Activated CD4-positive, alpha-beta T cell treated with anti-CD3 and anti-CD28 coated beads, Interleukin-2, amount 10 ng/mL, durations not matched to agents 7 days and 5 days (primary cell): ENCODE measurements at regions not wholly inside any gene's neighbourhood (a gene's known extent, or its start where the extent isn't known, plus 50 kb on each side); places are given as distances from the start of the nearest gene placed in this dataset.
"Not testable (repeated sequence)": the region's sequence is repeated elsewhere in the genome, so short reads cannot be mapped to it uniquely, and the experiment has no call there.

Source experiments
- CTCF ChIA-PET: fragments of 350-600 bp; sonication (Branson Sonifier 250); formaldehyde crosslinking; loops from one replicate; lab custom pipeline; 2021; ENCODE audit warnings: antibody characterized with exemption; lab: Charles Lee
- POLR2A ChIA-PET: fragments of 350-600 bp; sonication (Branson Sonifier 250); formaldehyde crosslinking; loops from one replicate; lab custom pipeline; 2021; ENCODE audit warnings: antibody characterized with exemption; lab: Charles Lee
- DNase-seq: peaks from one replicate; pipeline ENCODE4 v3.0.0-alpha.2; 2020
- H3K27ac Mint-ChIP-seq: one replicate; pipeline ENCODE4 v1.8.0; 2021; ENCODE audit warnings: mild to moderate bottlenecking, moderate library complexity, mixed read lengths
- H3K27me3 Mint-ChIP-seq: one replicate; pipeline ENCODE4 v1.8.0; 2021; ENCODE audit warnings: mixed read lengths
- H3K36me3 Mint-ChIP-seq: one replicate; pipeline ENCODE4 v1.8.0; 2021; ENCODE audit warnings: low read depth, mixed read lengths
- H3K4me1 Mint-ChIP-seq: one replicate; pipeline ENCODE4 v1.8.0; 2021; ENCODE audit warnings: mixed read lengths
- H3K4me3 Mint-ChIP-seq: one replicate; pipeline ENCODE4 v1.8.0; 2021; ENCODE audit warnings: mild to moderate bottlenecking, moderate library complexity, mixed read lengths
- H3K9me3 Mint-ChIP-seq: one replicate; pipeline ENCODE4 v1.8.0; 2021; ENCODE audit warnings: mixed read lengths

DNA sequence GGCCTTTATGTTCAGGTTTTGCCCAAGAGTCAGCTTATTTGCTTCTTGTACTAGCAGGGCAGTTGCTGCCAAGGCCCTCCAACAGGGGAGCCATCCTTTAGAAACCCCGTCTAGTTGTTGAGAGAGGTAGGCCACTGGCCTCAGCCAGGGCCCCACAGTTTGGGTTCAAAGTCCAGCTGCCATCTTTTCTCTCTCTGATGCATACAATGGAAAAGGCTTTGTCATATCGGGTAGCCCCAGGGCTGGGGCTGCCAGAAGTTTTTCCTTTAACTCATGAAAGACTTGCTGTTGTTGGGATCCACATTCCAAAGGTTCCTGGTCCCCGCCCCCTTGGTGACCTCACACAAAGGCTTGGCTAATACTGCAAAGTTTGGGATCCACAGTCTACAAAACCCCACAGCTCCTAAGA, 53.7 kb upstream of the ALDH3B2 start:
- CTCF ChIA-PET, result interaction anchor here (0.7 kb wide), 1 partner anchor 192 kb away, joined by 4 read pairs; no protein-coding TSS in a partner anchor
- H3K4me3 Mint-ChIP-seq, H3K9me3 Mint-ChIP-seq, DNase-seq, H3K27ac Mint-ChIP-seq, H3K36me3 Mint-ChIP-seq, POLR2A ChIA-PET, H3K27me3 Mint-ChIP-seq: not testable (repeated sequence)
- peaks cover 10% of the 10 kb centered on the region for H3K4me1 Mint-ChIP-seq

DNA sequence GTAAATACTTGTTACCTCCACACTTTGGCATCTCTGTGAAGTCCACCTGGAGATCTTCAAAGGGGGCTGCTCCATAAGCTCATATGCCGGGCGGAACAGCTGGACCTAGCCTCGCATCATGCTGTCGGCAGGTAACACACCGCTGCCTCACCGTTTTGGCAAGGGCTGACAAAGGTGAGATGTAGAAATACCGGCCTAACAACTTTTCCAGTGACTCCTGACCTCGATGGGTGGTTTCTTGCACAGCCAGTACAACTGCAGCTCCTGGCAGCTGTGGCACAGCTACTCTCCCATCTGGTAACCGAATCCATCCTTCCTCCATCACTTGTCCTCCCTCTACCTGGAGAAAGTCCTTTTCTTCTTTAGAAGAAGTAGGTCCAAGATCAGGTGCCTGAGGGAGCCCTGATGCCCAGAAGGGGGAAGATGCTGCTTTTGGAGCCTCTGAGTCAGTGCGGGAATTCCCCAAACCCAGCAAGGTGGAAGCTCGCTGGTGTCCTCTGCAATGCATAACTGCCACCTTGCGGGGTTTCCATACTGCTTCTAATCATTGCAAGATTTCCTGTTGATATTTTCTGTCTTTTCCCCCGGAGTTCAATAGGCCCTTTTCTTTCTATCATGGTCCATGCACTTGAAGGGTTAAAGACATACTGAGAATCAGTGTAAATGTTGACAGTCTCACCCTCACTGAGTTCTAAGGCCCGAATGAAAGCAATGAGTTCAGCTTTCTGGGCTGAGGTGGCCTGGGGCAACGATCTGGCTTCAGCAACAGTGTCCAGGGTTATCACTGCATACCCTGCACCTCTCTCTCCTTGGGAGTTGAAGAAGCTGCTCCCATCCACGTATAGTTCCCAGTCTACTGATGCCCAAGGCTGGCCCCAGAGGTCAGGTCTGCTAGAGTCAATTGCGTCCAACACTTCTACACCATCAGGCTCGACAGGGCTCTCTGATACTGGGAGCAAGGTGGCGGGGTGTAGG, 52.9 kb upstream of the ALDH3B2 start:
- H3K4me3 Mint-ChIP-seq, H3K36me3 Mint-ChIP-seq, H3K9me3 Mint-ChIP-seq, DNase-seq, POLR2A ChIA-PET, H3K27ac Mint-ChIP-seq, H3K27me3 Mint-ChIP-seq: not testable (repeated sequence)
- CTCF ChIA-PET, result interaction anchor here (0.7 kb wide), 1 partner anchor 191 kb away, joined by 4 read pairs; no protein-coding TSS in a partner anchor
- H3K4me1 Mint-ChIP-seq, result peaks cover 10% of the 10 kb centered on the region
